Upper lobe of right lung (tissue), 1 donor: ENCODE measurements at regions not wholly inside any gene's neighbourhood (a gene's known extent, or its start where the extent isn't known, plus 50 kb on each side); places are given as distances from the start of the nearest gene placed in this dataset.
A peak's percentile ranks its signal among the peaks of the same experiment; 100 is the strongest.
"Not testable (repeated sequence)": the region's sequence is repeated elsewhere in the genome, so short reads cannot be mapped to it uniquely, and the experiment has no call there.

ENCODE experiments used
- ATAC-seq: fragments of 200-7000 bp; cut with Tn5 transposase; one replicate; pipeline ENCODE4 v1.9.1; 2020; ENCODE audit warnings: mild to moderate bottlenecking, moderate library complexity
- DNase-seq: peaks from one replicate; pipeline ENCODE4 v3.0.0-alpha.2; 2020
- H3K27ac ChIP-seq: fragments of 200-600 bp; one replicate; pipeline ENCODE4 v1.8.0; 2022
- H3K27me3 ChIP-seq: fragments of 200-600 bp; one replicate; pipeline ENCODE4 v1.8.0; 2022; ENCODE audit warnings: mild to moderate bottlenecking
- H3K36me3 ChIP-seq: fragments of 200-600 bp; one replicate; pipeline ENCODE4 v1.8.0; 2022
- H3K4me1 ChIP-seq: fragments of 200-600 bp; one replicate; pipeline ENCODE4 v1.8.0; 2022
- H3K4me3 ChIP-seq: fragments of 200-600 bp; one replicate; pipeline ENCODE4 v1.8.0; 2022; ENCODE audit warnings: mild to moderate bottlenecking
- H3K9me3 ChIP-seq: fragments of 200-600 bp; one replicate; pipeline ENCODE4 v1.8.0; 2022
- intact Hi-C: fragments of 100-400 bp; cut with DNase I; formaldehyde crosslinking; loops from one replicate; pipeline ENCODE4 v1.11.0; 2022
- TF ChIP-seq, protein P1 (sequence below): fragments of 200-600 bp; IDR thresholded peaks from one replicate; pipeline ENCODE4 v1.8.0; 2022; ENCODE audit warnings: antibody characterized with exemption
- donor health status: DM: no; HTN: yes; CAD: no; lungs with severe emphysema.

DNA sequence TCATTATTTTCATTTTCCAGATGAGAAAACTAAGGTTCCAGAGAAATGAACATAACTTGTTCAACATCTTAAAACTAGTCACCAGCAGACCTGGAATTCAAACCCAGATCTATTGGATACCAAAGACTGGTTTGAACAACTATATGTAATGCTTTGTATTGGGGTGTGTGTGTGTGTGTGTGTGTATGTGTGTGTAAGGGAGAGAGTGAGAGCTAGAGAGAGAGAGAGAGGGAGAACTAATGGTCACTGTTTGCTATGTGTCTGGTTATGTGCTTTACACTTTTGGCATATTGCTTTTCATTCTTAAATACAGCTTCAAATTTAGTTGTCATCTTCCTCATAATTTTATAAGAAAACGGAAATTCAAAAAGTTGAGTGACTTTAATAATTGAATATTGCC is 134.7 kb upstream of the ZNF217 start:
- no peaks in the 10 kb centered on the region for H3K36me3 ChIP-seq
- TF ChIP-seq, protein P1, sequence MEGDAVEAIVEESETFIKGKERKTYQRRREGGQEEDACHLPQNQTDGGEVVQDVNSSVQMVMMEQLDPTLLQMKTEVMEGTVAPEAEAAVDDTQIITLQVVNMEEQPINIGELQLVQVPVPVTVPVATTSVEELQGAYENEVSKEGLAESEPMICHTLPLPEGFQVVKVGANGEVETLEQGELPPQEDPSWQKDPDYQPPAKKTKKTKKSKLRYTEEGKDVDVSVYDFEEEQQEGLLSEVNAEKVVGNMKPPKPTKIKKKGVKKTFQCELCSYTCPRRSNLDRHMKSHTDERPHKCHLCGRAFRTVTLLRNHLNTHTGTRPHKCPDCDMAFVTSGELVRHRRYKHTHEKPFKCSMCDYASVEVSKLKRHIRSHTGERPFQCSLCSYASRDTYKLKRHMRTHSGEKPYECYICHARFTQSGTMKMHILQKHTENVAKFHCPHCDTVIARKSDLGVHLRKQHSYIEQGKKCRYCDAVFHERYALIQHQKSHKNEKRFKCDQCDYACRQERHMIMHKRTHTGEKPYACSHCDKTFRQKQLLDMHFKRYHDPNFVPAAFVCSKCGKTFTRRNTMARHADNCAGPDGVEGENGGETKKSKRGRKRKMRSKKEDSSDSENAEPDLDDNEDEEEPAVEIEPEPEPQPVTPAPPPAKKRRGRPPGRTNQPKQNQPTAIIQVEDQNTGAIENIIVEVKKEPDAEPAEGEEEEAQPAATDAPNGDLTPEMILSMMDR = no peak
- no peak overlapping the region for H3K27ac ChIP-seq
- no peaks in the 10 kb centered on the region for H3K4me1 ChIP-seq
- ATAC-seq = no peak
- no peaks in the 10 kb centered on the region for H3K9me3 ChIP-seq
- intact Hi-C loops = no loop called here
- H3K27me3 ChIP-seq = no peaks in the 10 kb centered on the region
- DNase-seq = no peak
- no peak overlapping the region for H3K4me3 ChIP-seq

GRCh38 chr20:53727239-53727638 is 133.6 kb upstream of the ZNF217 start:
- DNase-seq, H3K4me1 ChIP-seq, ATAC-seq, H3K9me3 ChIP-seq, H3K4me3 ChIP-seq, H3K27ac ChIP-seq, H3K36me3 ChIP-seq, H3K27me3 ChIP-seq, intact Hi-C loops: not testable (repeated sequence)

DNA sequence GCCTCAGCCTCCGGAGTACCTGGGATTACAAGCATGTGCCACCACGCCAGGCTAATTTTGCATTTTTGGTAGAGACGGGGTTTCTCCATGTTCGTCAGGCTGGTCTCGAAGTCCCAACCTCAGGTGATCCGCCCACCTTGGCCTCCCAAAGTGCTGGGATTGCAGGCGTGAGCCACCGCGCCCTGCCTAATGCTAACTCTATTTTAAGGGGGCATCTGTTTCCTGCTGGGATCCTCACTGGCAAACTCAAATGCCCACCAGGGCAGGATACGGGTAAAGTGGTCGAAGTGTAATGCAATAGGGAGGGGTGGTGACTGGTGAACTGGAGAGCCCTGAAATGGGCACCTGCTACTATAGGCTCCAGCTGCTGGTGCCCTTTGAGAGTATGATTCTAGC is 131.9 kb upstream of the ZNF217 start:
- intact Hi-C loops = no loop called here
- no peaks in the 10 kb centered on the region for H3K9me3 ChIP-seq
- no peak overlapping the region for H3K27ac ChIP-seq
- TF ChIP-seq, protein P1 = no peak
- no peaks in the 10 kb centered on the region for H3K4me1 ChIP-seq
- DNase-seq (no peak), ATAC-seq (no peak)
- no peak overlapping the region for H3K4me3 ChIP-seq
- H3K27me3 ChIP-seq = no peaks in the 10 kb centered on the region
- H3K36me3 ChIP-seq = no peaks in the 10 kb centered on the region

DNA sequence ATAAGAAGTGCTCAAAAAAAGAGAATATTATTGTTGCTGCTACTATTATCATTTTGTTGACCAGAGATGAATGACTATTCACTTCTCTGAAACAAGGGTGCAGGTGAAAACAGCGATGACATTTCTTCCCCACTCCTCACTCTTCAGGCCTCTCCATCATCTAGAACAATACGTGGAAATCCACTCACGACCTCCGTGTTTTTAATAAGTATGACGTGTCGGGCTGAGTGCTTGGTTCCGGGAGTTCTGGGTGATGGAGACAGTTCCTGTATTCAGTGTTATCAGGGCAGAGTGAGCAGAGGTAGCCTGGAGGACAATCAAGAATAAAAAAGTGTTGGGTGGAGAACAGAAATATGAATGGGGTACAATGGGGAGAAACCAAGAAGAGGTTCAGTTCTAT is 130.0 kb upstream of the ZNF217 start:
- intact Hi-C loops = no loop called here
- no peaks in the 10 kb centered on the region for H3K27me3 ChIP-seq
- no peak for ATAC-seq
- H3K4me1 ChIP-seq = no peaks in the 10 kb centered on the region
- H3K9me3 ChIP-seq = no peaks in the 10 kb centered on the region
- no peak overlapping the region for H3K4me3 ChIP-seq
- TF ChIP-seq, protein P1 = no peak
- H3K27ac ChIP-seq = no peak overlapping the region
- H3K36me3 ChIP-seq = no peaks in the 10 kb centered on the region
- no peak for DNase-seq

DNA sequence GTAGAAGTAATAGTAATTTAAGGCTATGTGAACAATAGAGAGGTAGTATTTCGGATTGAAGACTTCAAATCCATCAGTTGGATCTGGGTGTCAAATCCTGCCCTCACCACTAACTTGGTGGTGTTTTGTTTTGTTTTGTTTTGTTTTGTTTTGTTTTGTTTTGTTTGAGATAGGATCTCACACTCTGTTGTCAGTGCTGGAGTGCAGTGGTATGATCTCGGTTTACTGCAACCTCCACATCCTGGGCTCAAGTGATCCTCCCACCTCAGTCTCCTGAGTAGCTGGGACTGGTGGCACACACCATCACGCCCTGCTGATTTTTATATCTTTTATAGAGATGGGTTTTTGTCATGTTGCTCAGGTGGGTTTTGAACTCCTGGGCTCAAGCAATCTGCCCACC is 129.4 kb upstream of the ZNF217 start:
- Histone ChIP-seq H3K36me3 (no peaks in the 10 kb centered on the region), H3K27ac (no peak overlapping the region), H3K9me3 (no peaks in the 10 kb centered on the region), H3K27me3 (no peaks in the 10 kb centered on the region), H3K4me3 (no peak overlapping the region), H3K4me1 (no peaks in the 10 kb centered on the region)
- no peak for DNase-seq
- ATAC-seq = no peak
- TF ChIP-seq, protein P1 = no peak
- intact Hi-C loops = no loop called here

DNA sequence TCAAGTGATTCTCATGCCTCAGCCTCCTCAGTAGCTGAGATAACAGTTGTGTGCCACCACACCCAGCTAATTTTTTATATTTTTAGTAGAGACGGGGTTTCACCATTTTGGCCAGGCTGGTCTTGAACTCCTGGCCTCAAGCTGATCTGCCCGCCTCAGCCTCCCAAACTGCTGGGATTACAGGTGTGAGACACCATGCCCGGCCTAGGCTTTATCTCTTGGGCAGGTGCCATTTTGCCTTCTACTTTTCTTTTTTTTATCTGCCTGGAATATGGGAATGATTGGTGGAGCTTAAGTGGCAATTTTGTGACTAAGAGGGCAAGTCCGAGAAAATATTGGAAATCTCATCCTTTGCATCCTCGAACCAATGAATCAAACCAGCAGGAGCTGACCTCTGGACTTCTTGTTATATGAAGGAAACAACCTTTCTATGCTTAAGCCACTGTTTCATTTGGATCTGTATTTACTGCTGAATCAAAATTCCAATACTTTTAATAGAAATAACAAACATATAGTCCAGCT is 128.9 kb upstream of the ZNF217 start:
- TF ChIP-seq, protein P1 = no peak
- Histone ChIP-seq H3K4me3 (no peak overlapping the region), H3K27me3 (no peaks in the 10 kb centered on the region), H3K4me1 (no peaks in the 10 kb centered on the region), H3K36me3 (no peaks in the 10 kb centered on the region), H3K9me3 (no peaks in the 10 kb centered on the region), H3K27ac (no peak overlapping the region)
- DNase-seq = no peak
- no peak for ATAC-seq
- intact Hi-C loops = no loop called here

DNA sequence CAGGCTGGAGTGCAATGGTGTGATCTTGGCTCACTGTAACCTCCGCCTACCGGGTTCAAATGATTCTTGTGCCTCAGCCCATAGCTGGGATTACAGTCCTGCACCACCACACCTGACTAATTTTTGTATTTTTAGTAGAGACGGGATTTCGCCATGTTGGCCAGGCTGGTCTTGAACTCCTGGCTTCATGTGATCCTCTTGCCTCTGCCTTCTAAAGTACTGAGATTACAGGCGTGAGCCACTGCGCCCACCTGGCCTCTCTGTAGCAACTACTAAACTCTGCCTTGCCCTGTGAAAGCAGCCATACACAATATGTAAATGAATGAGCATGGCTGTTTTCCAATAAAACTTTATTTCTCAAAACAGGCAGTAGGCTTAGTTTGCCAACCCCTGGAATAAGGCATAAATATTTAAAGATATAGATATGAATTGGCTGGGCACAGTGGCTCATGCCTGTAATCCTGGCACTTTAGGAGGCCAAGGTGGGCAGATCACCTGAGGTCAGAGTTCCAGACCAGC is 127.9 kb upstream of the ZNF217 start:
- H3K27me3 ChIP-seq, intact Hi-C loops, DNase-seq, H3K27ac ChIP-seq, ATAC-seq, H3K4me3 ChIP-seq, H3K9me3 ChIP-seq, H3K36me3 ChIP-seq, H3K4me1 ChIP-seq: not testable (repeated sequence)

DNA sequence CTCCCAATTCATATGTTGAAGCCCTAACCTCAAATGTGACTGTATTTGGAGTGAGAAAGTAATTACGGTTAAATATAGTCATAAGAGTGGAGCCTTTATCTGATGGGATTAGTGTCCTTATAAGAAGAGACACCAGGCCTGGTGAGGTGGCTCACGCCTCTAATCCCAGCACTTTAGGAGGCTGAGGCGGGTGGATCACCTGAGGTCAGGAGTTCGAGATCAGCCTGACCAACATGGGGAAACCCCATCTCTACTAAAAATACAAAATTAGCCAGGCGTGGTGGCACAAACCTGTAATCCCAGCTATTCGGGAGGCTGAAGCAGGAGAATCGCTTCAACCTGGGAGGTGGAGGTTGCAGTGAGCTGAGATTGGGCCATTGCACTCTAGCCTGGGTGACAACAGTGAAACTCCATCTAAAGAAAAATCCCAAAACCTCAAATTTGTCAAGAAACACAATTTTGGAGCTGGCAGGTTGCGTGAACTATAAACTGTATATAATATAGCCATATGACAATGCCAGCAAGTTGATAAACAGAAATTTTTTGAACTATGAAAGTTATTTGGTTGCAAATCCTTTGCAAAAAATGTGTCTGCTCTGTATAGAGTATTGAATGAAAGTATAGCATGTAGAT is 125.6 kb upstream of the ZNF217 start:
- DNase-seq = peak; percentile 12
- H3K9me3 ChIP-seq, H3K4me1 ChIP-seq, H3K27ac ChIP-seq, H3K4me3 ChIP-seq, intact Hi-C loops, ATAC-seq, H3K27me3 ChIP-seq, H3K36me3 ChIP-seq: not testable (repeated sequence)
